GM12864 (cell line): ENCODE measurements at regions not wholly inside any gene's neighbourhood (a gene's known extent, or its start where the extent isn't known, plus 50 kb on each side); places are given as distances from the start of the nearest gene placed in this dataset.

Experiments used
- DNase-seq: peaks from one replicate; pipeline ENCODE4 v3.0.0-alpha.2; 2011; ENCODE audit warnings: low read depth
- H3K4me3 ChIP-seq: 2 replicates; pipeline ENCODE4 v1.5.1; 2011; ENCODE audit warnings: mild to moderate bottlenecking, low read depth, low read length, control low read depth
- CTCF ChIP-seq: IDR thresholded peaks from 2 replicates; pipeline ENCODE4 v1.5.1; 2011; ENCODE audit warnings: low read depth, mild to moderate bottlenecking, moderate library complexity, low read length, control low read depth, inconsistent platforms; ENCODE audit errors: missing control alignments

GRCh38 chr1:164325786-164326185 lies 233.2 kb upstream of the PBX1 start:
- no peak for TF ChIP-seq CTCF
- no peak overlapping the region for H3K4me3 ChIP-seq
- DNase-seq: no peak

- DNase-seq: no peak
- no peak overlapping the region for H3K4me3 ChIP-seq
- no peak for TF ChIP-seq CTCF
Measured at GRCh38 chr1:164333387-164333786, 225.6 kb upstream of the PBX1 start.

- DNase-seq: no peak
- TF ChIP-seq CTCF: no peak
- no peak overlapping the region for H3K4me3 ChIP-seq
Measured at GRCh38 chr1:164337394-164337793, 221.6 kb upstream of the PBX1 start.

GRCh38 chr1:164337885-164338284 lies 221.1 kb upstream of the PBX1 start:
- no peak overlapping the region for H3K4me3 ChIP-seq
- no peak for TF ChIP-seq CTCF
- DNase-seq: no peak

- no peak for TF ChIP-seq CTCF
- no peak overlapping the region for H3K4me3 ChIP-seq
- DNase-seq: no peak
Measured at GRCh38 chr1:164343189-164343588, 215.8 kb upstream of the PBX1 start.

- TF ChIP-seq CTCF: no peak
- H3K4me3 ChIP-seq: no peak overlapping the region
- DNase-seq: no peak
Measured at GRCh38 chr1:164347980-164348379, 211.0 kb upstream of the PBX1 start.

- no peak overlapping the region for H3K4me3 ChIP-seq
- DNase-seq: no peak
- TF ChIP-seq CTCF: no peak
Measured at GRCh38 chr1:164356511-164356910, 202.5 kb upstream of the PBX1 start.
